Memory B cell (primary cell): ENCODE measurements at regions not wholly inside any gene's neighbourhood (a gene's known extent, or its start where the extent isn't known, plus 50 kb on each side); places are given as distances from the start of the nearest gene placed in this dataset.
"Not testable (repeated sequence)": the region's sequence is repeated elsewhere in the genome, so short reads cannot be mapped to it uniquely, and the experiment has no call there.

Experiments
- ATAC-seq: fragments of 150-1000 bp; cut with Tn5 transposase; 2 replicates; pipeline ENCODE4 v1.10.0; 2021; ENCODE audit warnings: low read depth, mild to moderate bottlenecking, moderate library complexity
- DNase-seq, 2 donors: peaks; one replicate each; pipeline ENCODE4 v3.0.0; 2022; ENCODE audit warnings: low spot score in 2 of 2
- H3K27ac Mint-ChIP-seq: one replicate; pipeline ENCODE4 v1.8.0; 2022; ENCODE audit warnings: mild to moderate bottlenecking, moderate library complexity, mixed read lengths
- H3K27me3 Mint-ChIP-seq: one replicate; pipeline ENCODE4 v1.8.0; 2022; ENCODE audit warnings: mixed read lengths
- H3K36me3 Mint-ChIP-seq: one replicate; pipeline ENCODE4 v1.8.0; 2022; ENCODE audit warnings: mild to moderate bottlenecking, mixed read lengths
- H3K4me1 Mint-ChIP-seq: one replicate; pipeline ENCODE4 v1.8.0; 2022; ENCODE audit warnings: mixed read lengths
- H3K4me3 Mint-ChIP-seq: one replicate; pipeline ENCODE4 v1.8.0; 2022; ENCODE audit warnings: mild to moderate bottlenecking, moderate library complexity, mixed read lengths
- H3K9me3 Mint-ChIP-seq: one replicate; pipeline ENCODE4 v1.8.0; 2022; ENCODE audit warnings: mixed read lengths

DNA sequence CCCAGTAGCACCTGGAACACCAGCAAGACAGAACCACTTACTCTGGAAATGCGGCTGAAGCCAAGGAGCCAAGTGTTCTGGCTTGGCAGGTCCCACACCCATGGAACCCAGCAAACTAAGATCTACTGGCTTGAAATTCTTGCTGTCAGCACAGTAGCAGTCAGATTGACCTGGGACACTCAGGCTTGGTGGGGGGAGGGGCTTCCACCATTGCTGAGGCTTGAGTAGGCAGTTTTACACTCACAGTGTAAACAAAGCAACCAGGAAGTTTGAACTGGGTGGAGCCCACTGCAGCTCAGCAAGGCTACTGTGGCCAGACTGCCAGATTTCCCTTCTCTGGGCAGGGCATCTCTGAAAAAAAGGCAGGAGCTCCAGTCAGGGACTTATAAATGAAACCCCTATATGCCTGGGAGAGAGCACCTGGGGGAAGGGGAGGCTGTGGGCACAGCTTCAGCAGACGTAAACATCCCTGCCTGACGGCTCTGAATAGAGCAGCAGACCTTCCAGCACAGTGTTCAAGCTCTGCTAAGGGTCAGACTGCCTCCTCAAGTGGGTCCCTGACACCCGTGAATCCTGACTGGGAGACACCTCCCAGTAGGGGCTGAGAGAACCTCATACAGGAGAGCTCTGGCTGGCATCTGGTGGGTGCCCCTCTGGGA, 121.2 kb downstream of the MTERF1 start:
- Mint-ChIP-seq H3K27ac (no peak overlapping the region), H3K4me3 (no peak overlapping the region), H3K9me3 (peaks cover 7% of the 10 kb centered on the region), H3K36me3 (peaks cover 4% of the 10 kb centered on the region), H3K4me1 (no peaks in the 10 kb centered on the region), H3K27me3 (no peaks in the 10 kb centered on the region)
- no peak for ATAC-seq
- no peak for DNase-seq

DNA sequence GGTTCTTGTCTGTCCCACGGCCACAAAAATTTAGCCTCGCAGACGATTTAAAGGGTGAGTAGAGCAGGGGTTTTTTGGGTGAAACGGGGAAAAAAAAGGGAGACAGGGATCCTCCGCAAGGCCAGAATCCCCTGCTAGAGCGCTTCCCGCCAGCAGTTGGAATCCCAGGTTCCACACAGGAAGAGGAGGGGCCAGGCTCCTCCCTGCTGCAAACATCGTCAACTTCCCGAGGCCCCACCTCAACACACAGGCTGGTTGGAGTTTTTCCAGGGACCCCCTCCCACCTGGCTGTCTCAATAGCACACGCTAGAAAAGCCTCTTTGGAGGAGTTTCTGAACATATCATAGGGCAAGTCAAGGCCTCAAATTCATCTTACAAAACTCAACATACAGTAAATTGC, 112.7 kb downstream of the MTERF1 start:
- H3K27ac Mint-ChIP-seq: no peak overlapping the region
- peaks cover 2% of the 10 kb centered on the region for H3K27me3 Mint-ChIP-seq
- H3K36me3 Mint-ChIP-seq: no peaks in the 10 kb centered on the region
- H3K9me3 Mint-ChIP-seq: peaks cover 7% of the 10 kb centered on the region
- no peak for DNase-seq
- H3K4me1 Mint-ChIP-seq: no peaks in the 10 kb centered on the region
- no peak overlapping the region for H3K4me3 Mint-ChIP-seq
- no peak for ATAC-seq

GRCh38 chr7:91771394-91771793, 109.1 kb downstream of the MTERF1 start:
- no peaks in the 10 kb centered on the region for H3K9me3 Mint-ChIP-seq
- no peak overlapping the region for H3K4me3 Mint-ChIP-seq
- no peak for ATAC-seq
- H3K36me3 Mint-ChIP-seq: no peaks in the 10 kb centered on the region
- no peaks in the 10 kb centered on the region for H3K4me1 Mint-ChIP-seq
- H3K27ac Mint-ChIP-seq: no peak overlapping the region
- no peak for DNase-seq
- peaks cover 4% of the 10 kb centered on the region for H3K27me3 Mint-ChIP-seq

DNA sequence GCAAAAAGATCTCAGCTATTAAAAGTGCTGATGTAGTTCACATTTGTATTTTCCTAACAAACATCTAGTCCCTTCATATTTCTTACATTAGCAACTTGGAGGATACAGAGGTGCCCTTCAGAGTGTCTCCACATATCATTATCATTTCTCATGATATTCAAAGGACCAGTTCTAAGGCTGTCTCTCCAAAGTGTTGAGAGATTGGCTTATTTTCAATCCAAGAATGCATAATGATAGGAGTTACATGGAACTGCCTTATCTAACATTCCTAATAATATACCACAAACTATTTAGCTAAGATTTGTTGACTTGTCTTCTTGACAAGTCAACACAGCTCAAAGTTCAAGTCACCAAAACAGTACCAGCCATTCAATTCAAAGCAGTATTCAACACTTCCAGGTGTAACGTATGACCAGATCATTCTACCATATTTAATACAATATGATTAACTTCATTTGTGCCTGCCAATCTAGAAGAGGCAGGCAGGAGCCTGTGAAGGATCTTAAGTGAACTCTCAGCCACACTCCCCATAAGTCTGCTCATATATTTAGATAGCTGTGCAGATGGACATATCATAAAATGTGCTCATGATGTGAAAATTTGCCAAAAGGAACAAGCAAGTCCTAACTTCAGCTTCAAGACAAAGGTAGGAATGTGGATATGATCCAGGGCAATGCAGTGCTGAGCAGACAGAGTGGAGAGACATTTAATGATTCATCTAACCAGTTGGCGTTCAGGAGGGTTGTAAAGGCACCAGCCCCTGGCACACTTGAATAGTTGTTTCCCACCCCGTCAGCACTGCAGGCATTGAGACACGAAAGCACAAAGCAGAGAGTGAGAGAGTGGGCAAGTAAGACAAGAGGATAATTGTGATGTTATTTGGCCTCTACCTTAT, 108.3 kb downstream of the MTERF1 start:
- H3K4me3 Mint-ChIP-seq: no peak overlapping the region
- no peaks in the 10 kb centered on the region for H3K4me1 Mint-ChIP-seq
- no peak for DNase-seq
- H3K36me3 Mint-ChIP-seq: no peaks in the 10 kb centered on the region
- peaks cover 4% of the 10 kb centered on the region for H3K27me3 Mint-ChIP-seq
- no peaks in the 10 kb centered on the region for H3K9me3 Mint-ChIP-seq
- no peak overlapping the region for H3K27ac Mint-ChIP-seq
- ATAC-seq: no peak

GRCh38 chr7:91776171-91776570, 104.3 kb downstream of the MTERF1 start:
- Mint-ChIP-seq H3K4me3 (no peak overlapping the region), H3K9me3 (no peaks in the 10 kb centered on the region), H3K27ac (no peak overlapping the region), H3K4me1 (no peaks in the 10 kb centered on the region), H3K27me3 (peaks cover 6% of the 10 kb centered on the region), H3K36me3 (no peaks in the 10 kb centered on the region)
- ATAC-seq: no peak
- no peak for DNase-seq

DNA sequence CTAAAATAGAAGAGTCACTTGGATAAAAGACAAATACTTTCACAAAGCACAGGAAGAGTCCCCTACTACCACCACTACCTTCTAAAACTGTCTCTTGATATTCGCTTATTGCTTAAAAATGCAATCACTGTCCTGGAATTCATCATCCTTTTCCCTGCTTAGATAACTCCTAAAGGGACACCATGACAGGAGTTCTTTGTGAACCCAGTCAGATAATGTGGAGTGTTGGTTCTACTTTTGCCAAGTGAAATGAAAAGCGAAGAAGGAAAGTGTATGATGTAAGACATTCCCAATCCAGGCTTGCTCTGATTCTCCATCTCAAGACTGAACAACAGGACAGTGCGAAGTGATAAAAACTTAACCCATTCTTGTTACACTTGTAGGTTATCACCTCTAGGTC, 103.0 kb downstream of the MTERF1 start:
- Mint-ChIP-seq H3K36me3 (no peaks in the 10 kb centered on the region), H3K9me3 (no peaks in the 10 kb centered on the region), H3K4me3 (no peak overlapping the region), H3K27ac (no peak overlapping the region), H3K27me3 (peaks cover 6% of the 10 kb centered on the region), H3K4me1 (no peaks in the 10 kb centered on the region)
- DNase-seq (no peak), ATAC-seq (no peak)

- H3K4me3 Mint-ChIP-seq: no peak overlapping the region
- H3K27me3 Mint-ChIP-seq: peaks cover 6% of the 10 kb centered on the region
- no peaks in the 10 kb centered on the region for H3K9me3 Mint-ChIP-seq
- ATAC-seq (no peak), DNase-seq (no peak)
- H3K27ac Mint-ChIP-seq: no peak overlapping the region
- no peaks in the 10 kb centered on the region for H3K4me1 Mint-ChIP-seq
- H3K36me3 Mint-ChIP-seq: no peaks in the 10 kb centered on the region
These were observed 102.1 kb downstream of the MTERF1 start for GRCh38 chr7:91778416-91778815.

DNA sequence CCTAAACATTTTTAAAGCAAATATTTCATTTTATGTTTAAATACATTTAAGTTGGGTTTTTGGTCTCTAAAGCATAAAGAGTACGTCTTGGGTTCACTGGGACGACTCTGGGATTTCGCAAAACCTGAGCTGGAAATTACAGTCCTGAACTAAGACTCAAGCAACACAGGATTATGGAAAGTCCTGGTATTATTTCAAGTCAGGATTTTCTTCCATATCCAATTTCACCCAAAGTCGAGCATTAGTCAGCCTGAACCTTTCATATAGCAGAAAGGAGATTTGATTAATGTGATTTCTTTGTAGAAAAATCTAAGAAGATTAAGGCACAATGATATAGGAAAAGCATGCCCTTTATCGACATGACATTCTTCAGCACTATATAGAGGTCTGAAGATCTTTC, 100.0 kb downstream of the MTERF1 start:
- ATAC-seq: no peak
- H3K36me3 Mint-ChIP-seq: no peaks in the 10 kb centered on the region
- no peak overlapping the region for H3K27ac Mint-ChIP-seq
- peaks cover 4% of the 10 kb centered on the region for H3K27me3 Mint-ChIP-seq
- H3K4me3 Mint-ChIP-seq: no peak overlapping the region
- no peak for DNase-seq
- no peaks in the 10 kb centered on the region for H3K4me1 Mint-ChIP-seq
- H3K9me3 Mint-ChIP-seq: no peaks in the 10 kb centered on the region

GRCh38 chr7:91784469-91784868, 96.0 kb downstream of the MTERF1 start:
- no peaks in the 10 kb centered on the region for H3K27me3 Mint-ChIP-seq
- H3K9me3 Mint-ChIP-seq: no peaks in the 10 kb centered on the region
- no peaks in the 10 kb centered on the region for H3K4me1 Mint-ChIP-seq
- ATAC-seq: no peak
- H3K27ac Mint-ChIP-seq: no peak overlapping the region
- no peaks in the 10 kb centered on the region for H3K36me3 Mint-ChIP-seq
- no peak overlapping the region for H3K4me3 Mint-ChIP-seq
- no peak for DNase-seq

DNA sequence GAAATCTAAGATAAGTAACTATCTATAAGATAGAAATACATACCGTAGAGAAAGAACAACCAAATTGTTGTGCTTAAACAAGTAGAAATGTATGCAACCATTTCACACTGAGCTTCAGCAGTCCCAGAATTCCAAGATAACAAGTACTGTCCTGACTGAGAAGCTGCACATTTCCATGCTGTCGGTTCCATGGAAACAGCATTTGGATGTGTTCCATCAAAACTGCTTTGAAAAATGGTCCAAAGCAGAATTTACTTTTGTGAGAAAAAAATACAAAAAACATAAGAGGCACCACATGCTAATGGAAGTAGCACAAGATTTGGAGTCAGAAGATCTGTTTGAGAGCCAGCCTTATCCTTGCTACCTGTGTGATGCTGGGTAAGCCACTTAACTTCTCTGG, 92.6 kb downstream of the MTERF1 start:
- Mint-ChIP-seq H3K9me3 (no peaks in the 10 kb centered on the region), H3K4me1 (no peaks in the 10 kb centered on the region), H3K36me3 (no peaks in the 10 kb centered on the region), H3K4me3 (no peak overlapping the region), H3K27me3 (peaks cover 2% of the 10 kb centered on the region), H3K27ac (no peak overlapping the region)
- no peak for ATAC-seq
- DNase-seq: no peak

DNA sequence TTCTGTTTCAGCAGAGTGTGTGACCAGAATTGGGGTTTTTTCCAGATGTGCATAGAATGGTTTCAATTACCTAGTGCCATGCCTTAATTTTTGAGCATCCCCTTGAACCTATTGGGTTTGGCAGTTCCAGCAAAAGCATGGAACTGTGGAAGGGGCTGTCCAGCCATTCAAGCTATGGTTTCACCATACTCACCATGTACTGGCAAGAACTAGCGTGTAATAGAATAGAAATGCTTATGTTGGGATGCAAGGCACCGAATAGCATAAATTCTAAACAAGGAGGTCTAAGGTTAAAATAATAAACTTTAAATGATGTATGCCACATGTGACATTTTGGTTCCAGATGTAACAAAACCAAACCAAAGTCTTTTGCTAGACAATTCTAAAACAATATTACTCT, 91.4 kb downstream of the MTERF1 start:
- no peak overlapping the region for H3K27ac Mint-ChIP-seq
- peaks cover 2% of the 10 kb centered on the region for H3K27me3 Mint-ChIP-seq
- H3K36me3 Mint-ChIP-seq: peaks cover 3% of the 10 kb centered on the region
- no peak overlapping the region for H3K4me3 Mint-ChIP-seq
- DNase-seq (no peak), ATAC-seq (no peak)
- H3K4me1 Mint-ChIP-seq: peaks cover 2% of the 10 kb centered on the region
- no peaks in the 10 kb centered on the region for H3K9me3 Mint-ChIP-seq

DNA sequence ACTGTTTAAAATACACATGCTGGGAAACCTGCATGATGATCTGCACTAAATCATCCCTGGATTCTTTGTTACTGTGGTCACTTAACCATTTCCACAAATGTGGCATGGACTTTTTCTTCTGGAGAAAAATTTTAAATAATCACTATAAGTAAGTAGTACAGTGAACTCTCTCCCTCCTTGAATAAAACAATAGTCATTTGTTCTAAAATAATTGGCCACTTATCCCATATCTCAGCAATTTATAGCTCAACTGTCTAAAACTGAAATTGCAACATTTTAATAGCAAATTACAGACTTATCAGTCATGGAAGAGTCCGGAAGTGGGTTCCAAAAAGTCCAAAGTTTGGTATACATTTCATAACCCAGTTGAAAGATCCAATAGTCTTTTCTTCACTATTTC, 90.9 kb downstream of the MTERF1 start:
- Mint-ChIP-seq H3K36me3 (peaks cover 3% of the 10 kb centered on the region), H3K27me3 (peaks cover 2% of the 10 kb centered on the region), H3K27ac (no peak overlapping the region), H3K4me1 (peaks cover 2% of the 10 kb centered on the region), H3K9me3 (no peaks in the 10 kb centered on the region), H3K4me3 (no peak overlapping the region)
- ATAC-seq (no peak), DNase-seq (no peak)

DNA sequence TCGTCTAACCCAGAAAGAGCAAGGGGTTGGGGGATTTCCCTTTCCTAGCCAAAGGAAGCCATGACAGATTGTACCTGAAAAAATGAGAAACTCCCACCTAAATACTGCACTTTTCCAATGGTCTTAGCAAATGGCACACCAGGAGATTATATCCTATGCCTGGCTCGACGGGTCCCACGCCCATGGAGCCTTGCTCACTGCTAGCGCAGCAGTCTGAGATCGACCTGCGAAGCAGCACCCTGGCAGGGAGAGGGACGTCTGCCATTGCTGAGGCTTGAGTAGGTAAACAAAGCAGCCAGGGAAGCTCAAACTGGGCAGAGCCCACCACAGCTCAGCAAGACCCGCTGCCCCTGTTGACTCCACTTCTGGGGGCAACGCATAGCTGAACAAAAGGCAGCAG, 89.9 kb downstream of the MTERF1 start:
- not testable (repeated sequence) for ATAC-seq, H3K9me3 Mint-ChIP-seq, DNase-seq, H3K27me3 Mint-ChIP-seq, H3K4me1 Mint-ChIP-seq, H3K27ac Mint-ChIP-seq, H3K4me3 Mint-ChIP-seq, H3K36me3 Mint-ChIP-seq

- H3K9me3 Mint-ChIP-seq: peaks cover 2% of the 10 kb centered on the region
- no peak overlapping the region for H3K27ac Mint-ChIP-seq
- no peak overlapping the region for H3K4me3 Mint-ChIP-seq
- H3K27me3 Mint-ChIP-seq: peaks cover 2% of the 10 kb centered on the region
- DNase-seq (no peak), ATAC-seq (no peak)
- H3K36me3 Mint-ChIP-seq: peaks cover 5% of the 10 kb centered on the region
- peaks cover 2% of the 10 kb centered on the region for H3K4me1 Mint-ChIP-seq
These were observed 84.4 kb downstream of the MTERF1 start for GRCh38 chr7:91796122-91796521.

GRCh38 chr7:91798425-91798824, 82.1 kb downstream of the MTERF1 start:
- H3K9me3 Mint-ChIP-seq: peaks cover 2% of the 10 kb centered on the region
- ATAC-seq (no peak), DNase-seq (no peak)
- H3K27me3 Mint-ChIP-seq: no peaks in the 10 kb centered on the region
- H3K4me1 Mint-ChIP-seq: peaks cover 2% of the 10 kb centered on the region
- no peak overlapping the region for H3K4me3 Mint-ChIP-seq
- peaks cover 5% of the 10 kb centered on the region for H3K36me3 Mint-ChIP-seq
- H3K27ac Mint-ChIP-seq: no peak overlapping the region
